D721Med (cell line): ENCODE measurements at regions not wholly inside any gene's neighbourhood (a gene's known extent, or its start where the extent isn't known, plus 50 kb on each side); places are given as distances from the start of the nearest gene placed in this dataset.

ENCODE experiments used
- DNase-seq: peaks from one replicate; pipeline ENCODE4 v3.0.0; 2011; ENCODE audit warnings: low spot score; ENCODE audit not compliant: insufficient read length
- FAIRE-seq: peaks from 2 replicates; lab custom pipeline; 2011; peaks lifted over from hg19 to GRCh38; lab: Jason Lieb, UNC
- TF ChIP-seq, protein P1 (sequence below): IDR thresholded peaks from 2 replicates; pipeline ENCODE4 v1.5.1; 2012; ENCODE audit warnings: mild to moderate bottlenecking, control low read depth; ENCODE audit not compliant: insufficient read depth; ENCODE audit errors: missing control alignments

DNA sequence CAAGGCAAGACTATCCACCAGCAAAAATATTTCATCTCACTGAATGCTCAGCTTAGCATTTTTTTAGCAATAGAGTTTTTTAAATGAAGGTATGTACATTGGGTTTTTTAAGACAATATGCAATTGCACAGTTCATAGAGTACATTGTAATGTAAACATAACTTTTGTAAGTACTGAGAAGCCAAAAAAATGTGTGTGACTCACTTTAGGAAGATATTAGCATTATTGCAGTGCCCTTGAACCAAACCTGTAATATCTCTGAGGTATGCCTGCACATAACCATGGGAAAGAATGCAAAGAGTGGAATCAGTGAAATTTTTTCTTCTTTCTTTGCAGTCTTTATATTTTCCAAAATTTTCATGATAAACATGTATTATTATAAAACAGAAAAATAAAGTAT, 1533.3 kb upstream of the WWC1 start:
- FAIRE-seq = no peak

DNA sequence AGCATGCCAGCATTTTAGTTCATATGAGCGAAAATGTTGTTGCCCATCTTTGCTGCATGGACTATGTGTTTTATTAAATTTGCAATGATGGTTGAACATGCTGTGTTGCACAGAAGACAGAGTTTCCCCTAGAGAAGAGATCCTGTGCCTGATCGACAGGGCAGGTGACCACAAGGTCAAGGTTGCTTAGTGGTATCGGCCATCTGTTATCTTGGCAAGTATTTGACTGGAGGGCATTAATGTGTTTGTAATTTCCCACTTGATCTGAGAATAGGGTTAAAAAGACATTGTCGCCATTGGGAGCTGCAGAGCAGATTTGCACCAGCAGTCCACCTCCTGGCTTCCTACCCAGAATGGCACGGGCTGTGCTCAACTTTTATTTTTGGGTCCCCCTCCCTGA, 1523.6 kb upstream of the WWC1 start:
- FAIRE-seq (no peak), DNase-seq (no peak)
- TF ChIP-seq, protein P1, sequence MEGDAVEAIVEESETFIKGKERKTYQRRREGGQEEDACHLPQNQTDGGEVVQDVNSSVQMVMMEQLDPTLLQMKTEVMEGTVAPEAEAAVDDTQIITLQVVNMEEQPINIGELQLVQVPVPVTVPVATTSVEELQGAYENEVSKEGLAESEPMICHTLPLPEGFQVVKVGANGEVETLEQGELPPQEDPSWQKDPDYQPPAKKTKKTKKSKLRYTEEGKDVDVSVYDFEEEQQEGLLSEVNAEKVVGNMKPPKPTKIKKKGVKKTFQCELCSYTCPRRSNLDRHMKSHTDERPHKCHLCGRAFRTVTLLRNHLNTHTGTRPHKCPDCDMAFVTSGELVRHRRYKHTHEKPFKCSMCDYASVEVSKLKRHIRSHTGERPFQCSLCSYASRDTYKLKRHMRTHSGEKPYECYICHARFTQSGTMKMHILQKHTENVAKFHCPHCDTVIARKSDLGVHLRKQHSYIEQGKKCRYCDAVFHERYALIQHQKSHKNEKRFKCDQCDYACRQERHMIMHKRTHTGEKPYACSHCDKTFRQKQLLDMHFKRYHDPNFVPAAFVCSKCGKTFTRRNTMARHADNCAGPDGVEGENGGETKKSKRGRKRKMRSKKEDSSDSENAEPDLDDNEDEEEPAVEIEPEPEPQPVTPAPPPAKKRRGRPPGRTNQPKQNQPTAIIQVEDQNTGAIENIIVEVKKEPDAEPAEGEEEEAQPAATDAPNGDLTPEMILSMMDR = no peak

More for the DNA sequence above, 1533.3 kb upstream of the WWC1 start:
- TF ChIP-seq, protein P1 = no peak
- DNase-seq = no peak

DNA sequence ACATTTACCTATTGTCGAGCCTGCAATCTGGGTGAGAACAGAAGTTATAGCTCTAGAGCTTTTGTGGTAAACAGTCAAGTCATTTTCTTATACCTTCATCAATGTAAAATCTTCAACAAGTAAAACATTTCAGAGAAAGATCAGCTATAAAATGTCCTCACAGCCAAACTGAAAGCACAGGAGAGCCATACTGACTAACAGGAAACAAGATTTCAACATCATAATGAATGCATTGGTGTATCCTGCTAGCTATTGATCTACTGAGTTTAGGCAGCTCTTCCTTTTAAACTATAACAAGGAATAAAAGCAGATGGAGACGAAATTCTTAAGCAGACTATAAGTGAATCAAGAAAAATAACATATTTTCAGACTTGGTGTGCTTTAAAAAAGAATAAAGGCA, 1522.9 kb upstream of the WWC1 start:
- FAIRE-seq = no peak
- TF ChIP-seq, protein P1 = no peak
- no peak for DNase-seq

DNA sequence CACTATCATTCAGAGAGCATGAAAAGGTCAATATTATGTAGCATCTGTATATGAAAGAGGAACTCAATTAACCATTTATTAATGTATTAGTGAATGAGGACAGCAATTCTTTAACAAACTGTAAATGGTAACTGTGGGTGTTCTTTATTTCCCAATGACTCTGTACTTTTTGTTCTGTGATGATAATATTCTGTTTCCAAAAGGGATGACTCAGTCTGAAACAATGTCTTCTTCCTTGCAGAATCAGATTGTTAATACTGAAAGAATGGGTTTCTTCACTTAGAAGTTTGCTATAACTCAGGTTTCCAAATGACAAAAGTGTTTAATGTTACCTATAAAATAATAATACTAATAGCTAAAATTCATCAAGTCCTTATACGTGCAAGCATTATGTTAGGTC, 1518.7 kb upstream of the WWC1 start:
- peak; percentile 29 for FAIRE-seq

DNA sequence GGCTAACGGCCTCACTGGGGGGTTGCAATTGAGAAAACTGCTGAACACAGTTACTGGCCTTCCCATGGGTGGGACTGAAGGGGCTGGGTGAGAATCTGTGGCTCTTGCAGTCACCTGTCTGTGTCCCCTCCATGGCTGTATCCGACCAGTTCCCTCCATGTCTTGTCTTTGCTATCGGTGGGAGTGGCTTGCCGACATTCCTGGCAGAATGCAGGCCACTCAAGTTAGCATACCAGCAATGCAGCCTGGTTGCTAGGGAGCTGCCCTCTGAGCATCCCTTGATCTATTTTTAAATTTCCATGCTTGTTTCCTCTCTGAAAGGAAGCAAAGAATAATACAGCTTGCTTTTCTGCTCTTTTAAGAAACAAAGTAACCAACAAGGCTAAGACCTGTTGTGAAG, 1509.7 kb upstream of the WWC1 start:
- FAIRE-seq (no peak), DNase-seq (no peak)

More for the DNA sequence above, 1518.7 kb upstream of the WWC1 start:
- TF ChIP-seq, protein P1 = no peak
- no peak for DNase-seq

DNA sequence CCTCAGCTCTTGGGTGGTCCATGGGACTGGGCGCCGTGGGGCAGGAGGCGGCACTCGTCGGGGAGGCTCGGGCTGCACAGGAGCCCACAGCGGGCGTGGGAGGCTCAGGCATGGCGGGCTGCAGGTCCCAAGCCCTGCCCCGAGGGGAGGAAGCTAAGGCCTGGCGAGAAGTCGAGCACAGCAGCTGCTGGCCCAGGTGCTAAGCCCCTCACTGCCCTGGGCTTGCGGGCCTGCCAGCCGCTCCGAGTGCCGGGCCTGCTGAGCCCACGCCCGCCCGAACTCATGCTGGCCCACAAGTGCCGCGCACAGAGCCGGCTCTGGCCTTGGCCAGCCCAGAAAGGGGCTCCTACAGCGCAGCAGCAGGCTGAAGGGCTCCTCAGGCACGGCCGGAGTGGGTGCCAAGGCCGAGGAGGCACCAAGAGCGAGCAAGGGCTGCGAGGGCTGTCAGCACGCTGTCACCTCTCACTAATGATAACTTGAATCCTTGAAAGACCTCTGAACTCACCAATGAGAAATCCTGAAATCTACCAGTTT, 1506.8 kb upstream of the WWC1 start:
- DNase-seq (no peak), FAIRE-seq (no peak)
- TF ChIP-seq, protein P1 = no peak

More for the DNA sequence above, 1509.7 kb upstream of the WWC1 start:
- TF ChIP-seq, protein P1 = no peak

DNA sequence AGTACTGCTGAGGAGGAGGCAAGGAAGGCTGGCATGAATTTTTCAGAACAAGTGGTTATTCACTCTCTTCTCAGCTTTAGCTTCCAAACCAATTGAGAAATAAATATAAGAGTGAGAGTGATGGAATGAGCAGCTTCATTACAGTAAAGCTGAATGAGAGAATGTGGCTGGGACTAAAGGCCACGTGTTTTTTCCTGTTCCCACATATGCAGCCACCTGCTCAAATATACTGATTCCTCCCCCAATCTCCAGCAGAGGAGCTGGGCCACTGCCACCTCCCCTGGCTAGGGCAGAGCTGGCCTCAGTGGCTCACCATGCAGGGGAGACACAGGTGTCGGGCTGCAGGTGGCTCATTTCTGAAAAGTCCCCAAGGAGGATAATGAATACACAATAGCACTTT, 1505.3 kb upstream of the WWC1 start:
- FAIRE-seq = no peak

More for the DNA sequence above, 1505.3 kb upstream of the WWC1 start:
- TF ChIP-seq, protein P1 = no peak
- DNase-seq = no peak
